OCI-LY1 (cell line): ENCODE measurements at regions not wholly inside any gene's neighbourhood (a gene's known extent, or its start where the extent isn't known, plus 50 kb on each side); places are given as distances from the start of the nearest gene placed in this dataset.

Source experiments
- H2AFZ ChIP-seq: fragments of 200-600 bp; sonication (generic), shearing (Covaris generic); 2 replicates; pipeline ENCODE4 v1.6.0; 2014; ENCODE audit warnings: antibody characterized with exemption, mild to moderate bottlenecking, low read length
- H3F3A ChIP-seq: fragments of 200-600 bp; sonication (generic), shearing (Covaris generic); 2 replicates; pipeline ENCODE4 v1.6.0; 2014; ENCODE audit warnings: mild to moderate bottlenecking, antibody characterized with exemption, low read length, moderate library complexity; ENCODE audit not compliant: insufficient read depth
- H3K27ac ChIP-seq: fragments of 200-600 bp; sonication (generic); 2 replicates; pipeline ENCODE4 v1.5.1; 2014; ENCODE audit warnings: low read length, mixed run types, mild to moderate bottlenecking, low read depth; ENCODE audit not compliant: poor library complexity, severe bottlenecking
- H3K27me3 ChIP-seq: fragments of 200-600 bp; sonication (generic); 2 replicates; pipeline ENCODE4 v1.6.0; 2014; ENCODE audit warnings: antibody characterized with exemption, mild to moderate bottlenecking, low read length, moderate library complexity; ENCODE audit not compliant: insufficient read depth
- H3K36me3 ChIP-seq: fragments of 200-600 bp; sonication (generic); 2 replicates; pipeline ENCODE4 v1.6.1; 2014; ENCODE audit warnings: mild to moderate bottlenecking, antibody characterized with exemption, low read length, moderate library complexity, mixed read lengths; ENCODE audit not compliant: insufficient read depth
- H3K4me1 ChIP-seq: fragments of 200-600 bp; sonication (generic); 2 replicates; pipeline ENCODE4 v1.5.1; 2014; ENCODE audit warnings: mild to moderate bottlenecking, low read length, moderate library complexity; ENCODE audit not compliant: insufficient read depth, severe bottlenecking
- H3K4me2 ChIP-seq: fragments of 200-600 bp; sonication (generic), shearing (Covaris generic); 2 replicates; pipeline ENCODE4 v1.6.1; 2014; ENCODE audit warnings: low read length
- H3K4me3 ChIP-seq: fragments of 200-600 bp; sonication (generic); 2 replicates; pipeline ENCODE4 v1.5.1; 2014; ENCODE audit warnings: low read length, low read depth, mild to moderate bottlenecking, mixed read lengths; ENCODE audit not compliant: poor library complexity, severe bottlenecking
- H3K79me2 ChIP-seq: fragments of 200-600 bp; shearing (Covaris generic); 2 replicates; pipeline ENCODE4 v1.6.1; 2016; ENCODE audit warnings: mixed run types, low read length, mixed read lengths; ENCODE audit not compliant: insufficient read depth
- H3K9ac ChIP-seq: fragments of 200-600 bp; sonication (generic), shearing (Covaris generic); 2 replicates; pipeline ENCODE4 v1.6.1; 2014; ENCODE audit warnings: mild to moderate bottlenecking, low read length, mixed read lengths
- H3K9me2 ChIP-seq: fragments of 200-600 bp; sonication (generic), shearing (Covaris generic); 2 replicates; pipeline ENCODE4 v1.6.1; 2014; ENCODE audit warnings: low read depth, mild to moderate bottlenecking, low read length, mixed read lengths
- H3K9me3 ChIP-seq: fragments of 200-600 bp; shearing (Covaris generic); 2 replicates; pipeline ENCODE4 v1.6.1; 2014; ENCODE audit warnings: low read length, mixed read lengths
- H4K20me1 ChIP-seq: fragments of 200-600 bp; sonication (generic), shearing (Covaris generic); 2 replicates; pipeline ENCODE4 v1.6.0; 2016; ENCODE audit warnings: mild to moderate bottlenecking, low read length; ENCODE audit not compliant: insufficient read depth
- CTCF ChIP-seq: fragments of 200-600 bp; sonication (generic), shearing (Covaris generic); IDR thresholded peaks from 2 replicates; pipeline ENCODE4 v1.5.1; 2017; ENCODE audit warnings: mild to moderate bottlenecking, antibody characterized with exemption, low read length, moderate library complexity, mixed read lengths
- EZH2 ChIP-seq: fragments of 200-600 bp; sonication (generic), shearing (Covaris generic); IDR thresholded peaks from 2 replicates; pipeline ENCODE4 v1.8.0; 2017; ENCODE audit warnings: borderline replicate concordance, mixed run types, mild to moderate bottlenecking, antibody characterized with exemption, low read length, moderate library complexity, mixed read lengths

- Histone ChIP-seq H3K36me3 (no peaks in the 10 kb centered on the region), H3K9me3 (no peaks in the 10 kb centered on the region), H3K27me3 (no peaks in the 10 kb centered on the region), H4K20me1 (no peaks in the 10 kb centered on the region), H3K9ac (no peak overlapping the region), H2AFZ (no peak overlapping the region), H3K4me3 (no peak overlapping the region), H3K9me2 (no peaks in the 10 kb centered on the region), H3F3A (no peaks in the 10 kb centered on the region), H3K4me2 (no peak overlapping the region), H3K27ac (no peak overlapping the region), H3K79me2 (no peaks in the 10 kb centered on the region), H3K4me1 (no peaks in the 10 kb centered on the region)
- TF ChIP-seq CTCF (no peak), EZH2 (no peak)
Measured at GRCh38 chr15:87633525-87633924, 623.0 kb downstream of the NTRK3 start.

GRCh38 chr15:87632364-87632763 is 624.2 kb downstream of the NTRK3 start:
- Histone ChIP-seq H3K79me2 (no peaks in the 10 kb centered on the region), H3K9me3 (no peaks in the 10 kb centered on the region), H3K4me3 (no peak overlapping the region), H2AFZ (no peak overlapping the region), H3K9me2 (no peaks in the 10 kb centered on the region), H3K27ac (no peak overlapping the region), H3K4me2 (no peak overlapping the region), H3K36me3 (no peaks in the 10 kb centered on the region), H4K20me1 (no peaks in the 10 kb centered on the region), H3K9ac (no peak overlapping the region), H3K27me3 (no peaks in the 10 kb centered on the region), H3F3A (no peaks in the 10 kb centered on the region), H3K4me1 (no peaks in the 10 kb centered on the region)
- TF ChIP-seq CTCF (no peak), EZH2 (no peak)

GRCh38 chr15:87631775-87632174 is 624.8 kb downstream of the NTRK3 start:
- no peaks in the 10 kb centered on the region for H3K36me3 ChIP-seq
- H3K27me3 ChIP-seq = no peaks in the 10 kb centered on the region
- no peak overlapping the region for H3K4me3 ChIP-seq
- H3K79me2 ChIP-seq = no peaks in the 10 kb centered on the region
- no peak overlapping the region for H2AFZ ChIP-seq
- H3F3A ChIP-seq = no peaks in the 10 kb centered on the region
- no peaks in the 10 kb centered on the region for H3K9me2 ChIP-seq
- no peak for TF ChIP-seq EZH2
- TF ChIP-seq CTCF = no peak
- H3K27ac ChIP-seq = no peak overlapping the region
- no peaks in the 10 kb centered on the region for H3K4me1 ChIP-seq
- no peak overlapping the region for H3K9ac ChIP-seq
- no peak overlapping the region for H3K4me2 ChIP-seq
- no peaks in the 10 kb centered on the region for H3K9me3 ChIP-seq
- no peaks in the 10 kb centered on the region for H4K20me1 ChIP-seq
